ENCODE measurements at regions not wholly inside any gene's neighbourhood (a gene's known extent, or its start where the extent isn't known, plus 50 kb on each side); places are given as distances from the start of the nearest gene placed in this dataset.

GRCh38 chr12:94750864-94751263, 100.5 kb upstream of the TMCC3 start:
- Mint-ChIP-seq H3K9me3 (no peaks in the 10 kb centered on the region), H3K36me3 (ENCODE audit: low read depth) (no peaks in the 10 kb centered on the region), H3K27ac (no peak overlapping the region), H3K27me3 (peaks cover 4% of the 10 kb centered on the region), H3K4me3 (no peak overlapping the region), H3K4me1 (no peaks in the 10 kb centered on the region)
- ATAC-seq, result no peak
- no peak for DNase-seq

- no peak for DNase-seq
- Mint-ChIP-seq H3K27me3 (peaks cover 4% of the 10 kb centered on the region), H3K4me3 (no peak overlapping the region), H3K36me3 (ENCODE audit: low read depth) (no peaks in the 10 kb centered on the region), H3K27ac (no peak overlapping the region), H3K4me1 (no peaks in the 10 kb centered on the region), H3K9me3 (no peaks in the 10 kb centered on the region)
- no peak for ATAC-seq
Measured at GRCh38 chr12:94749890-94750289, 99.5 kb upstream of the TMCC3 start.

- DNase-seq, result no peak
- Mint-ChIP-seq H3K27me3 (peaks cover 4% of the 10 kb centered on the region), H3K27ac (no peak overlapping the region), H3K9me3 (no peaks in the 10 kb centered on the region), H3K4me1 (no peaks in the 10 kb centered on the region), H3K4me3 (no peak overlapping the region), H3K36me3 (ENCODE audit: low read depth) (no peaks in the 10 kb centered on the region)
- ATAC-seq, result no peak
Measured at GRCh38 chr12:94749455-94749854, 99.1 kb upstream of the TMCC3 start.

GRCh38 chr12:94748726-94749421, 98.5 kb upstream of the TMCC3 start:
- ATAC-seq (no peak), DNase-seq (no peak)
- Mint-ChIP-seq H3K4me3 (no peak overlapping the region), H3K27me3 (peaks cover 4% of the 10 kb centered on the region), H3K36me3 (ENCODE audit: low read depth) (no peaks in the 10 kb centered on the region), H3K9me3 (no peaks in the 10 kb centered on the region), H3K4me1 (no peaks in the 10 kb centered on the region), H3K27ac (no peak overlapping the region)

- ATAC-seq, result no peak
- H3K36me3 Mint-ChIP-seq (ENCODE audit: low read depth), result no peaks in the 10 kb centered on the region
- H3K4me1 Mint-ChIP-seq, result no peaks in the 10 kb centered on the region
- H3K4me3 Mint-ChIP-seq, result no peak overlapping the region
- no peaks in the 10 kb centered on the region for H3K9me3 Mint-ChIP-seq
- no peak for DNase-seq
- no peak overlapping the region for H3K27ac Mint-ChIP-seq
- peaks cover 2% of the 10 kb centered on the region for H3K27me3 Mint-ChIP-seq
Measured at GRCh38 chr12:94745562-94745961, 95.2 kb upstream of the TMCC3 start.

- DNase-seq, result no peak
- no peaks in the 10 kb centered on the region for H3K36me3 Mint-ChIP-seq (ENCODE audit: low read depth)
- ATAC-seq, result no peak
- H3K9me3 Mint-ChIP-seq, result no peaks in the 10 kb centered on the region
- H3K4me3 Mint-ChIP-seq, result no peak overlapping the region
- peaks cover 7% of the 10 kb centered on the region for H3K27me3 Mint-ChIP-seq
- H3K4me1 Mint-ChIP-seq, result no peaks in the 10 kb centered on the region
- no peak overlapping the region for H3K27ac Mint-ChIP-seq
Measured at GRCh38 chr12:94743174-94743573, 92.8 kb upstream of the TMCC3 start.

GRCh38 chr12:94740601-94741362, 90.4 kb upstream of the TMCC3 start:
- DNase-seq, result no peak
- H3K9me3 Mint-ChIP-seq, result no peaks in the 10 kb centered on the region
- H3K36me3 Mint-ChIP-seq (ENCODE audit: low read depth), result no peaks in the 10 kb centered on the region
- no peak for ATAC-seq
- H3K27ac Mint-ChIP-seq, result no peak overlapping the region
- H3K4me3 Mint-ChIP-seq, result no peak overlapping the region
- H3K4me1 Mint-ChIP-seq, result no peaks in the 10 kb centered on the region
- H3K27me3 Mint-ChIP-seq, result peaks cover 9% of the 10 kb centered on the region

- ATAC-seq (no peak), DNase-seq (no peak)
- no peak overlapping the region for H3K27ac Mint-ChIP-seq
- no peak overlapping the region for H3K4me3 Mint-ChIP-seq
- H3K4me1 Mint-ChIP-seq, result no peaks in the 10 kb centered on the region
- peaks cover 11% of the 10 kb centered on the region for H3K27me3 Mint-ChIP-seq
- H3K9me3 Mint-ChIP-seq, result no peaks in the 10 kb centered on the region
- no peaks in the 10 kb centered on the region for H3K36me3 Mint-ChIP-seq (ENCODE audit: low read depth)
Measured at GRCh38 chr12:94736820-94737219, 86.5 kb upstream of the TMCC3 start.

GRCh38 chr12:94736004-94736403, 85.6 kb upstream of the TMCC3 start:
- no peaks in the 10 kb centered on the region for H3K9me3 Mint-ChIP-seq
- no peak overlapping the region for H3K27ac Mint-ChIP-seq
- no peak overlapping the region for H3K4me3 Mint-ChIP-seq
- ATAC-seq (no peak), DNase-seq (no peak)
- H3K4me1 Mint-ChIP-seq, result no peaks in the 10 kb centered on the region
- no peaks in the 10 kb centered on the region for H3K36me3 Mint-ChIP-seq (ENCODE audit: low read depth)
- peaks cover 11% of the 10 kb centered on the region for H3K27me3 Mint-ChIP-seq

GRCh38 chr12:94733727-94734126, 83.4 kb upstream of the TMCC3 start:
- H3K27ac Mint-ChIP-seq, result no peak overlapping the region
- H3K9me3 Mint-ChIP-seq, result peaks cover 5% of the 10 kb centered on the region
- DNase-seq (no peak), ATAC-seq (no peak)
- peaks cover 4% of the 10 kb centered on the region for H3K27me3 Mint-ChIP-seq
- H3K4me1 Mint-ChIP-seq, result no peaks in the 10 kb centered on the region
- H3K36me3 Mint-ChIP-seq (ENCODE audit: low read depth), result no peaks in the 10 kb centered on the region
- H3K4me3 Mint-ChIP-seq, result no peak overlapping the region

- no peak overlapping the region for H3K27ac Mint-ChIP-seq
- ATAC-seq, result no peak
- peaks cover 5% of the 10 kb centered on the region for H3K9me3 Mint-ChIP-seq
- no peaks in the 10 kb centered on the region for H3K4me1 Mint-ChIP-seq
- no peak for DNase-seq
- H3K36me3 Mint-ChIP-seq (ENCODE audit: low read depth), result no peaks in the 10 kb centered on the region
- H3K4me3 Mint-ChIP-seq, result no peak overlapping the region
- peaks cover 8% of the 10 kb centered on the region for H3K27me3 Mint-ChIP-seq
Measured at GRCh38 chr12:94732367-94732990, 82.1 kb upstream of the TMCC3 start.

GRCh38 chr12:94731733-94732360, 81.5 kb upstream of the TMCC3 start:
- ATAC-seq (no peak), DNase-seq (no peak)
- H3K27me3 Mint-ChIP-seq, result peaks cover 7% of the 10 kb centered on the region

GRCh38 chr12:94730847-94731246, 80.5 kb upstream of the TMCC3 start:
- Mint-ChIP-seq H3K9me3 (peaks cover 5% of the 10 kb centered on the region), H3K4me3 (no peak overlapping the region), H3K36me3 (ENCODE audit: low read depth) (no peaks in the 10 kb centered on the region), H3K4me1 (no peaks in the 10 kb centered on the region), H3K27ac (no peak overlapping the region), H3K27me3 (peaks cover 7% of the 10 kb centered on the region)
- no peak for DNase-seq
- no peak for ATAC-seq

More at GRCh38 chr12:94731733-94732360, 81.5 kb upstream of the TMCC3 start:
- Mint-ChIP-seq H3K4me1 (no peaks in the 10 kb centered on the region), H3K36me3 (ENCODE audit: low read depth) (no peaks in the 10 kb centered on the region), H3K9me3 (peaks cover 5% of the 10 kb centered on the region), H3K27ac (no peak overlapping the region), H3K4me3 (no peak overlapping the region)

- H3K27me3 Mint-ChIP-seq, result peaks cover 5% of the 10 kb centered on the region
- DNase-seq, result no peak
- no peaks in the 10 kb centered on the region for H3K4me1 Mint-ChIP-seq
- peaks cover 5% of the 10 kb centered on the region for H3K9me3 Mint-ChIP-seq
- no peak for ATAC-seq
- H3K4me3 Mint-ChIP-seq, result no peak overlapping the region
- H3K27ac Mint-ChIP-seq, result no peak overlapping the region
- H3K36me3 Mint-ChIP-seq (ENCODE audit: low read depth), result no peaks in the 10 kb centered on the region
Measured at GRCh38 chr12:94726236-94726835, 76.0 kb upstream of the TMCC3 start.

Data from activated naive CD8-positive, alpha-beta T cell treated with anti-CD3 and anti-CD28 coated beads, Interleukin-2, amount 50 U/mL, for 24 hours (primary cell).